CD4-positive, alpha-beta T cell (primary cell): ENCODE measurements at regions not wholly inside any gene's neighbourhood (a gene's known extent, or its start where the extent isn't known, plus 50 kb on each side); places are given as distances from the start of the nearest gene placed in this dataset.

Experiments used
- ATAC-seq: fragments of 200-7000 bp; cut with Tn5 transposase; one replicate; pipeline ENCODE4 v1.10.0; 2022; ENCODE audit warnings: mild to moderate bottlenecking; ENCODE audit not compliant: poor library complexity
- CTCF ChIA-PET: fragments of 350-600 bp; sonication (Branson Sonifier 250); formaldehyde crosslinking; loops from one replicate; lab custom pipeline; 2021; ENCODE audit warnings: antibody characterized with exemption, inconsistent platforms; lab: Charles Lee
- POLR2A ChIA-PET: fragments of 350-600 bp; sonication (Branson Sonifier 250); formaldehyde crosslinking; loops from one replicate; lab custom pipeline; 2021; ENCODE audit warnings: antibody characterized with exemption, inconsistent platforms; lab: Charles Lee
- DNase-seq, 14 experiments: peaks; one replicate each; pipeline ENCODE4 v3.0.0-alpha.2; 2013 to 2020; ENCODE audit warnings: mixed read lengths in 2 of 14
- H3K27ac ChIP-seq, 2 donors: one replicate each; pipeline versions ENCODE4 v1.5.1 to v1.7.0; 2013; ENCODE audit warnings: low read length in 2 of 2, low read depth in 1 of 2, mild to moderate bottlenecking in 1 of 2
- H3K27me3 ChIP-seq, 2 experiments: 1 replicate in 1 of 2; 2 replicates in 1 of 2; pipeline versions ENCODE4 v1.6.1 to v1.7.0; 2013; ENCODE audit warnings: low read length in 2 of 2, control low read depth in 1 of 2, mild to moderate bottlenecking in 1 of 2, moderate library complexity in 1 of 2; ENCODE audit not compliant: insufficient read depth in 2 of 2, control insufficient read depth in 1 of 2
- H3K36me3 ChIP-seq: one replicate; pipeline ENCODE4 v1.6.1; 2013; ENCODE audit warnings: low read length, control low read depth; ENCODE audit not compliant: insufficient read depth
- H3K4me1 ChIP-seq: one replicate; pipeline ENCODE4 v1.6.1; 2013; ENCODE audit warnings: low read length, control low read depth; ENCODE audit not compliant: insufficient read depth
- H3K4me3 ChIP-seq: one replicate; pipeline ENCODE4 v1.5.1; 2013; ENCODE audit warnings: mild to moderate bottlenecking, low read length, moderate library complexity
- H3K9me3 ChIP-seq, 2 experiments: 1 replicate in 1 of 2; 2 replicates in 1 of 2; pipeline versions ENCODE4 v1.6.1 to v1.7.0; 2013; ENCODE audit warnings: low read length in 2 of 2, mild to moderate bottlenecking in 2 of 2, control low read depth in 1 of 2, moderate library complexity in 1 of 2; ENCODE audit not compliant: control insufficient read depth in 1 of 2, insufficient read depth in 1 of 2
- H3K27ac Mint-ChIP-seq: one replicate; pipeline ENCODE4 v1.8.0; 2020; ENCODE audit warnings: mixed read lengths
- H3K27me3 Mint-ChIP-seq: one replicate; pipeline ENCODE4 v1.8.0; 2021; ENCODE audit warnings: mixed read lengths
- H3K36me3 Mint-ChIP-seq: one replicate; pipeline ENCODE4 v1.8.0; 2021; ENCODE audit warnings: low read depth, mixed read lengths
- H3K4me1 Mint-ChIP-seq: one replicate; pipeline ENCODE4 v1.8.0; 2021; ENCODE audit warnings: low read depth, mixed read lengths
- H3K4me3 Mint-ChIP-seq: one replicate; pipeline ENCODE4 v1.8.0; 2020; ENCODE audit warnings: mild to moderate bottlenecking, mixed read lengths
- H3K9me3 Mint-ChIP-seq: one replicate; pipeline ENCODE4 v1.8.0; 2020; ENCODE audit warnings: mixed read lengths
- CTCF ChIP-seq: fragments of 200-600 bp; IDR thresholded peaks from one replicate; pipeline ENCODE4 v1.8.0; 2022; ENCODE audit warnings: antibody characterized with exemption, mild to moderate bottlenecking
- intact Hi-C, 2 experiments: fragments of 100-400 bp; cut with DNase I in 1 of 2; cut with micrococcal nuclease in 1 of 2; formaldehyde crosslinking; loops; one replicate each; pipeline versions ENCODE4 v1.15.1 to v1.9.0; 2023 to 2025; cut with DNase I, micrococcal nuclease

GRCh38 chr5:123868881-123869280, 356.9 kb downstream of the CSNK1G3 start:
- Mint-ChIP-seq H3K27me3 (no peaks in the 10 kb centered on the region), H3K4me1 (no peaks in the 10 kb centered on the region), H3K4me3 (no peak overlapping the region), H3K36me3 (no peaks in the 10 kb centered on the region), H3K27ac (no peak overlapping the region), H3K9me3 (peaks cover 3% of the 10 kb centered on the region)
- ATAC-seq (no peak), DNase-seq (no peak)
- Histone ChIP-seq H3K36me3 (no peaks in the 10 kb centered on the region), H3K9me3 (peaks cover 0 to 3% of the 10 kb centered on the region in 2 experiments), H3K4me3 (no peak overlapping the region), H3K27me3 (no peaks in the 10 kb centered on the region), H3K4me1 (no peaks in the 10 kb centered on the region), H3K27ac (no peak overlapping the region)
- no peak for TF ChIP-seq CTCF
- intact Hi-C loops, result no loop called here
- ChIA-PET CTCF (no interaction called here), POLR2A (no interaction called here)

- CTCF ChIA-PET, result no interaction called here
- no peaks in the 10 kb centered on the region for H3K4me1 Mint-ChIP-seq
- intact Hi-C loops, result no loop called here
Measured at GRCh38 chr5:123868267-123868666, 356.3 kb downstream of the CSNK1G3 start.

GRCh38 chr5:123865641-123866040, 353.7 kb downstream of the CSNK1G3 start:
- no peak overlapping the region for H3K27ac Mint-ChIP-seq
- Histone ChIP-seq H3K36me3 (no peaks in the 10 kb centered on the region), H3K27ac (no peak overlapping the region), H3K4me1 (no peaks in the 10 kb centered on the region), H3K27me3 (no peaks in the 10 kb centered on the region), H3K4me3 (no peak overlapping the region), H3K9me3 (no peaks in the 10 kb centered on the region)
- ChIA-PET CTCF (no interaction called here), POLR2A (no interaction called here)
- no peaks in the 10 kb centered on the region for H3K36me3 Mint-ChIP-seq
- no peak for ATAC-seq
- TF ChIP-seq CTCF, result no peak
- H3K9me3 Mint-ChIP-seq, result peaks cover 6% of the 10 kb centered on the region
- H3K4me3 Mint-ChIP-seq, result no peak overlapping the region
- no peaks in the 10 kb centered on the region for H3K4me1 Mint-ChIP-seq
- intact Hi-C loops, result no loop called here
- no peaks in the 10 kb centered on the region for H3K27me3 Mint-ChIP-seq
- no peak for DNase-seq

More at GRCh38 chr5:123868267-123868666, 356.3 kb downstream of the CSNK1G3 start:
- Mint-ChIP-seq H3K9me3 (peaks cover 3% of the 10 kb centered on the region), H3K27ac (no peak overlapping the region), H3K27me3 (no peaks in the 10 kb centered on the region), H3K4me3 (no peak overlapping the region), H3K36me3 (no peaks in the 10 kb centered on the region)
- no peaks in the 10 kb centered on the region for H3K36me3 ChIP-seq
- ATAC-seq, result no peak
- no peak for DNase-seq
- POLR2A ChIA-PET, result no interaction called here
- H3K4me3 ChIP-seq, result no peak overlapping the region
- TF ChIP-seq CTCF, result no peak
- H3K9me3 ChIP-seq, result peaks cover 0 to 3% of the 10 kb centered on the region in 2 experiments
- no peaks in the 10 kb centered on the region for H3K27me3 ChIP-seq
- no peaks in the 10 kb centered on the region for H3K4me1 ChIP-seq
- H3K27ac ChIP-seq, result no peak overlapping the region
